Subcutaneous abdominal adipose tissue (tissue), 5 donors: ENCODE measurements at regions not wholly inside any gene's neighbourhood (a gene's known extent, or its start where the extent isn't known, plus 50 kb on each side); places are given as distances from the start of the nearest gene placed in this dataset.

Experiments
- H3K27ac ChIP-seq: one replicate; pipeline ENCODE4 v1.7.0; 2013; ENCODE audit warnings: low read depth, mild to moderate bottlenecking, inconsistent platforms, low read length, moderate library complexity
- H3K27me3 ChIP-seq, 5 donors: one replicate each; pipeline ENCODE4 v1.7.0; 2013; ENCODE audit warnings: low read length in 5 of 5, inconsistent platforms in 1 of 5; ENCODE audit not compliant: control insufficient read depth in 5 of 5, insufficient read depth in 4 of 5
- H3K36me3 ChIP-seq, 5 donors: one replicate each; pipeline ENCODE4 v1.7.0; 2013; ENCODE audit warnings: low read length in 5 of 5; ENCODE audit not compliant: control insufficient read depth in 5 of 5, insufficient read depth in 5 of 5
- H3K4me1 ChIP-seq, 5 donors: one replicate each; pipeline ENCODE4 v1.7.0; 2013; ENCODE audit warnings: low read length in 5 of 5, mild to moderate bottlenecking in 3 of 5, moderate library complexity in 1 of 5; ENCODE audit not compliant: control insufficient read depth in 5 of 5, insufficient read depth in 5 of 5
- H3K4me3 ChIP-seq, 5 donors: one replicate each; pipeline ENCODE4 v1.7.0; 2013; ENCODE audit warnings: low read length in 5 of 5, low read depth in 1 of 5
- H3K9ac ChIP-seq, 5 donors: one replicate each; pipeline ENCODE4 v1.7.0; 2013; ENCODE audit warnings: low read length in 5 of 5, mild to moderate bottlenecking in 4 of 5, moderate library complexity in 3 of 5
- H3K9me3 ChIP-seq, 5 donors: one replicate each; pipeline ENCODE4 v1.7.0; 2013; ENCODE audit warnings: low read length in 5 of 5; ENCODE audit not compliant: control insufficient read depth in 5 of 5
- donor health status: healthy.
- donor health status: healthy.
- donor health status: healthy.
- donor health status: healthy.
- donor health status: healthy.

- H3K4me1 ChIP-seq: peaks cover 0 to 3% (median 0%) of the 10 kb centered on the region in 5 donors
- no peak overlapping the region for H3K9ac ChIP-seq
- no peaks in the 10 kb centered on the region for H3K27me3 ChIP-seq
- H3K27ac ChIP-seq: no peak overlapping the region
- peaks cover 0 to 2% (median 0%) of the 10 kb centered on the region in 5 donors for H3K9me3 ChIP-seq
- no peak overlapping the region for H3K4me3 ChIP-seq
- no peaks in the 10 kb centered on the region for H3K36me3 ChIP-seq
These were observed 72.1 kb upstream of the CDK1 start for GRCh38 chr10:60706146-60706545.

DNA sequence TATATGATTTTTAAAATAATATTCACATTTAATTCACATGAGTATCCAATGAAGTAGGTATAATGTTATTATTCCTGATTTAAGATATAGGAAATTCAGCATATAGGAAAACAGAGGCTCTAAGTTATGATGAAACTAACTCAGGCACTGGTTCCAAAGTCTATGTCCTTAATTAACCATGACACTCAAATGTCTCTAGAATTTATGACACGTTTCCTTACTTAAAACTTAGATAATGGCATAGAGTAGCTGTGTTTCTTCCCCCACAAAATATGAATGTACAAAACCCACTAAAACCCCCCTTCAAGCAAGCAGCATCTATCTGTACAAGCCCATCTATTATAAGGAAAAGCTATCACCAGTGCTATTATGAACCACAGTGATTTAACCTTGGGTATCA lies 72.9 kb upstream of the CDK1 start:
- H3K27me3 ChIP-seq: no peaks in the 10 kb centered on the region
- no peak overlapping the region for H3K4me3 ChIP-seq
- no peak overlapping the region for H3K27ac ChIP-seq
- H3K9me3 ChIP-seq: peaks cover 0 to 2% (median 0%) of the 10 kb centered on the region in 5 donors
- no peak overlapping the region for H3K9ac ChIP-seq
- H3K36me3 ChIP-seq: no peaks in the 10 kb centered on the region
- H3K4me1 ChIP-seq: peaks cover 0 to 3% (median 0%) of the 10 kb centered on the region in 5 donors

- Histone ChIP-seq H3K4me3 (no peak overlapping the region), H3K4me1 (peaks cover 0 to 3% (median 0%) of the 10 kb centered on the region in 5 donors), H3K9ac (no peak overlapping the region)
These were observed 73.8 kb upstream of the CDK1 start for GRCh38 chr10:60704471-60704870.

DNA sequence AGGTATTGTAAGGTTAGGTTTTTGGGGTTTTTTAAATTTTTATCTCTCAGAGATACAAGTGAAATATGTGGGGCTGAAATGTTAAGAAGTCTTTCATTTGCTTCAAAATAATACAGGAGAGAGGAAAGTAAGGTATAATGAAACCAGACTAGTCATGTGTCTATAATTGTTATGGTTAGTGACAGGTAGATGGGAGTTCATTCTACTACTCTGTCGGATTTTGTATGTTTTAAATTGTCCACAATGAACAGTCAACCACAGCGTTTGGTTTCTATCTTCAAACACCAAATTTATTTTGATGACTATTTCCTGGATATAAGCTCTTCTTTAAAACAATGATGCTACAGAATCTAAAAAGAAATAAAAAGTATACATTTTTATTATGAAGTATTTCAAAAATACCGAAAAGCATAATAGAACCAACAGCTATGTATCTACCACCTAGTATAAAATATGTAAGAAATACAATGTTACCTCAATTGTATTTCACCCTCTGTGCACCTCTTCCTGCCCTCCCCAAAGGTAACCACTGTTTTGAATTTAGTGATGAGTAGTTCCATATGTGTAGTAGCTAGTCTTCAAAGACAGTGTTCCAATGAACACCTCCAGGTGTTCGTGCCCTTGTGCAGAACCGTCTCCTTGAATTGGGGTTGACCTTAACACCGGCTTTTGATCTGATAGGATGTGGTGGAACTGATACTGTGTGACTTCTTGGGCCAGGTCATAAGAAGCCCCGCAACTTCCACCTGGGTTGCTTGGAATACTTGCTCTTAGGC lies 74.8 kb upstream of the CDK1 start:
- no peaks in the 10 kb centered on the region for H3K27me3 ChIP-seq
- H3K27ac ChIP-seq: no peak overlapping the region
- H3K9me3 ChIP-seq: peaks cover 0 to 2% (median 0%) of the 10 kb centered on the region in 5 donors
- H3K9ac ChIP-seq: no peak overlapping the region
- H3K4me3 ChIP-seq: no peak overlapping the region
- no peaks in the 10 kb centered on the region for H3K36me3 ChIP-seq
- H3K4me1 ChIP-seq: peaks cover 0 to 3% (median 0%) of the 10 kb centered on the region in 5 donors

More at GRCh38 chr10:60704471-60704870, 73.8 kb upstream of the CDK1 start:
- H3K9me3 ChIP-seq: peaks cover 0 to 2% (median 0%) of the 10 kb centered on the region in 5 donors
- H3K27ac ChIP-seq: no peak overlapping the region
- H3K36me3 ChIP-seq: no peaks in the 10 kb centered on the region
- H3K27me3 ChIP-seq: no peaks in the 10 kb centered on the region

DNA sequence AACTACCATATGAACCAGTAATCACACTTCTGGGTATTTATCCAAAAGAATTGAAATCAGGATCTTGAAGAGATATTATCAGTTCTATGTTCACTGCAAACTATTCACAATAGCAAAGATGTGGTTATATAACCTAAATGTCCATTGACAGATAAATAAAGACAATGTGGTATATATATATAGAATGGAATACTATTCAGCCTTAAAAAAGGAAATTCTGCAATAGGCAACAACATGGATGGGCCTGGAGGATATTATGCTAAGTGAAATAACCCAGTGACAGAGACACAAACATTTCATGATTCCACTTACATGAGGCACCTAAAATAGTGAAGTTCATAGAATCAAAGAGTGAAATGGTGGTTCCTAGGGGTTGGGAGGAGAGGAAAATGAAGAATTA lies 90.6 kb upstream of the CDK1 start:
- Histone ChIP-seq H3K36me3 (no peaks in the 10 kb centered on the region), H3K27me3 (no peaks in the 10 kb centered on the region), H3K4me1 (no peaks in the 10 kb centered on the region), H3K9ac (no peak overlapping the region), H3K4me3 (no peak overlapping the region), H3K27ac (no peak overlapping the region), H3K9me3 (no peaks in the 10 kb centered on the region)

DNA sequence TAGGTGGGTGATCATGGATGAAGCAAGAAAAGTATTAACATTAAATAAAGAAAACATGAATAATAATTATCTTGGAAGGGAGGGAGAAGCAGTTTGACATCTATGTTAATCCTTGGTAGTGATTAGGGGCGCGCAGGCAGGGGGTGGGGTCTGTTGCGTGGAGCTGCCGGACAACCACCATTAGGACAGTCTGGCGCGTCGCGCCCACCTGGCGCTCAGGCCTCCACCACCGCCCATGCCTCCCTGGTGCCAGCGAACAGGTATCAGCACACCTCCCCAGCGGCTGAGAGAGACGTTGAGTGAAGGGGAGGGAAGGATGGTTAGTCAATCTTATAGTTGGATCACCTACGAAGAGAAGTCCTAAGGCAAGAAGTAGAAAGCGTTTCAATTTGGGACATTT lies 94.2 kb upstream of the CDK1 start:
- Histone ChIP-seq H3K27ac (no peak overlapping the region), H3K9me3 (peaks cover 0 to 4% (median 0%) of the 10 kb centered on the region in 5 donors), H3K27me3 (no peaks in the 10 kb centered on the region), H3K9ac (no peak overlapping the region), H3K4me1 (no peaks in the 10 kb centered on the region), H3K4me3 (no peak overlapping the region), H3K36me3 (no peaks in the 10 kb centered on the region)

GRCh38 chr10:60681103-60681502 lies 97.2 kb upstream of the CDK1 start:
- Histone ChIP-seq H3K4me1 (no peaks in the 10 kb centered on the region), H3K36me3 (no peaks in the 10 kb centered on the region), H3K4me3 (no peak overlapping the region), H3K27me3 (no peaks in the 10 kb centered on the region), H3K9ac (no peak overlapping the region), H3K27ac (no peak overlapping the region), H3K9me3 (peaks cover 0 to 4% (median 0%) of the 10 kb centered on the region in 5 donors)

DNA sequence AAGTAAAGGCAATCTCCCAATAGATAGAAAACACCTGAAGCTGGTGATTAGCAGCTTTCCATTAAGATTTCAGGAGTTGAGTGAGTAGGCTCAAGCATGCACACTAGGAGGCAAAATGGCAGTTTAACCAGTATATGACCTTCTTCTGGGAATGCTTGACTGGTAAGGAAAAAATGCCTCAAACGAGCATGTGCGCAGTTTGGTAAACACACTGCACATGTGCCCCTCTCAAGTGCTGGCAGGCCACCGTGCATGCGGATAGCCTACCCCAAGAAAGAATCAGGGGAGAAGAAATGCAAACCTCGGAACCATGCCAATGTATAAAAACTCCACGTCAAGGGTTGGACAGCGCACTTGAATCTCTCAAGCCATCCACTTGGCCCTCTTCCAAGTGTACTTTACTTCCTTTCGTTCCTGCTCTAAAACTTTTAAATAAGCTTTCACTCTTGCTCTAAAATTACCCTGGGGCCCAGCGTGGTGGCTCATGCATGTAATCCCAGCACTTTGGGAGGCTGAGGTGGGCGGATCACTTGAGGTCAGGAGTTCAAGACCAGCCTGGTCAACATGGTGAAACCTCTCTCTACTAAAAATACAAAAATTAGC lies 98.8 kb upstream of the CDK1 start:
- no peak overlapping the region for H3K9ac ChIP-seq
- H3K36me3 ChIP-seq: no peaks in the 10 kb centered on the region
- no peaks in the 10 kb centered on the region for H3K27me3 ChIP-seq
- H3K4me1 ChIP-seq: no peaks in the 10 kb centered on the region
- peaks cover 0 to 4% (median 0%) of the 10 kb centered on the region in 5 donors for H3K9me3 ChIP-seq
- no peak overlapping the region for H3K4me3 ChIP-seq
- no peak overlapping the region for H3K27ac ChIP-seq

- H3K4me1 ChIP-seq: no peaks in the 10 kb centered on the region
- H3K4me3 ChIP-seq: no peak overlapping the region
- peaks cover 0 to 4% (median 0%) of the 10 kb centered on the region in 5 donors for H3K9me3 ChIP-seq
- no peak overlapping the region for H3K9ac ChIP-seq
- no peaks in the 10 kb centered on the region for H3K36me3 ChIP-seq
- H3K27me3 ChIP-seq: no peaks in the 10 kb centered on the region
- no peak overlapping the region for H3K27ac ChIP-seq
These were observed 99.3 kb upstream of the CDK1 start for GRCh38 chr10:60678978-60679377.

- Histone ChIP-seq H3K27me3 (no peaks in the 10 kb centered on the region), H3K9me3 (peaks cover 0 to 4% (median 0%) of the 10 kb centered on the region in 5 donors), H3K4me3 (no peak overlapping the region), H3K27ac (no peak overlapping the region), H3K9ac (no peak overlapping the region), H3K4me1 (no peaks in the 10 kb centered on the region), H3K36me3 (no peaks in the 10 kb centered on the region)
These were observed 100.6 kb upstream of the CDK1 start for GRCh38 chr10:60677531-60678129.
